Esophagus squamous epithelium (tissue), 5 donors: ENCODE measurements at regions not wholly inside any gene's neighbourhood (a gene's known extent, or its start where the extent isn't known, plus 50 kb on each side); places are given as distances from the start of the nearest gene placed in this dataset.

Experiments used
- DNase-seq: peaks from one replicate; lab custom pipeline; 2025; lab: John Stamatoyannopoulos, UW
- H3K27ac ChIP-seq, 4 donors: fragments of 200-600 bp; sonication (generic); one replicate each; pipeline ENCODE4 v1.5.1; 2016 to 2019; ENCODE audit warnings: mild to moderate bottlenecking in 1 of 4
- H3K27me3 ChIP-seq, 4 donors: fragments of 200-600 bp; sonication (generic); 1 replicate in 3 of 4; 2 replicates in 1 of 4; pipeline versions ENCODE4 v1.5.1 to v1.6.0; 2017 to 2021; ENCODE audit warnings: antibody characterized with exemption in 1 of 4
- H3K36me3 ChIP-seq, 3 donors: fragments of 200-600 bp; sonication (generic); one replicate each; pipeline ENCODE4 v1.5.1; 2016 to 2019
- H3K4me1 ChIP-seq, 3 donors: fragments of 200-600 bp; sonication (generic); one replicate each; pipeline ENCODE4 v1.5.1; 2017 to 2019
- H3K4me3 ChIP-seq, 4 donors: fragments of 200-600 bp; sonication (generic); 1 replicate in 3 of 4; 2 replicates in 1 of 4; pipeline ENCODE4 v1.5.1; 2016 to 2019; ENCODE audit warnings: mild to moderate bottlenecking in 2 of 4, moderate library complexity in 1 of 4
- H3K9me3 ChIP-seq, 3 donors: fragments of 200-600 bp; sonication (generic); one replicate each; pipeline ENCODE4 v1.5.1; 2016 to 2019
- CTCF ChIP-seq, 6 experiments: fragments of 450-650 bp in 4 of 6; fragments of 200-600 bp in 2 of 6; sonication (generic) in 2 of 6; IDR thresholded peaks; one replicate each; pipeline ENCODE4 v1.5.1; 2016 to 2019; ENCODE audit warnings: antibody characterized with exemption in 6 of 6, mild to moderate bottlenecking in 4 of 6, moderate library complexity in 4 of 6
- POLR2A ChIP-seq, 4 donors: fragments of 450-650 bp; IDR thresholded peaks; one replicate each; pipeline ENCODE4 v1.6.1; 2017; ENCODE audit warnings: antibody characterized with exemption in 4 of 4, mild to moderate bottlenecking in 4 of 4, moderate library complexity in 3 of 4
- WGBS, 2 donors: methylation state at CpG; one replicate each; pipeline ENCODE4 v1.1.5; 2018; 5-methylcytosine and 5-hydroxymethylcytosine counted together
- intact Hi-C: fragments of 100-400 bp; cut with DNase I; formaldehyde crosslinking; loops from one replicate; pipeline ENCODE4 v1.15.0; 2022
- donor health status: DM: yes; HTN: yes; CAD: no.

- no peaks in the 10 kb centered on the region for H3K36me3 ChIP-seq
- H3K9me3 ChIP-seq: no peaks in the 10 kb centered on the region
- no peak overlapping the region for H3K27ac ChIP-seq
- H3K27me3 ChIP-seq: no peaks in the 10 kb centered on the region
- 90 to 98% methylated on average over 22 to 26 of the region's 33 CpGs for WGBS, 2 donors
- no peak for DNase-seq
- no peak overlapping the region for H3K4me3 ChIP-seq
- no peaks in the 10 kb centered on the region for H3K4me1 ChIP-seq
- intact Hi-C loops: loop anchor here (10.0 kb wide), 1 partner anchor 146 kb away; no protein-coding TSS in a partner anchor
- TF ChIP-seq POLR2A (IDR thresholded peaks at IDR 0.05) (no peak), CTCF (IDR thresholded peaks at IDR 0.05) (no peak)
These were observed 214.1 kb upstream of the NANOGP8 start for GRCh38 chr15:35299059-35299735.

DNA sequence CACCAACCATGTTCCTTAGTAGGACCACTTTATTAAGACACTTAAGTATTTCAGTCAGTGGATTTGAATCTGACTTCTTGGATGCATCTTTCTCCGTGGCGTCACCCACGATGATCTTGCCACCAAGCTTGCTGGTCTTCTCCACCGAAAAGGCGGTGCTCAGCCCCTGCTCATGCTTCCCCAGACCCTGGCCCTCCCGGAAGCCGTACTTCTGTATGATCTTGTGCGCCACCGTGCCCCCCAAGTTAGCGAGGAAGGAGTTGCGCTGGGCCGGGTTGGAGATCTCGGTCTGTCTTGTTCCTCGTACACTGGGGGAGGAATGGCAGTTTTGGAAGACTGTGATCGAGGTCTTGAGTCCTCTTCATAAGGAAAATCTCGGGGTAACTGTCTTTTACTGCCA is 213.4 kb upstream of the NANOGP8 start:
- intact Hi-C loops: loop anchor here (10.0 kb wide), 1 partner anchor 146 kb away; no protein-coding TSS in a partner anchor
- Histone ChIP-seq H3K36me3 (no peaks in the 10 kb centered on the region), H3K4me1 (no peaks in the 10 kb centered on the region), H3K4me3 (no peak overlapping the region), H3K27ac (no peak overlapping the region), H3K27me3 (no peaks in the 10 kb centered on the region), H3K9me3 (no peaks in the 10 kb centered on the region)
- no peak for TF ChIP-seq CTCF (IDR thresholded peaks at IDR 0.05)
- no peak for TF ChIP-seq POLR2A (IDR thresholded peaks at IDR 0.05)
- no peak for DNase-seq
- WGBS, 2 donors: 91 to 93% methylated on average over 11 to 15 of the region's 16 CpGs

DNA sequence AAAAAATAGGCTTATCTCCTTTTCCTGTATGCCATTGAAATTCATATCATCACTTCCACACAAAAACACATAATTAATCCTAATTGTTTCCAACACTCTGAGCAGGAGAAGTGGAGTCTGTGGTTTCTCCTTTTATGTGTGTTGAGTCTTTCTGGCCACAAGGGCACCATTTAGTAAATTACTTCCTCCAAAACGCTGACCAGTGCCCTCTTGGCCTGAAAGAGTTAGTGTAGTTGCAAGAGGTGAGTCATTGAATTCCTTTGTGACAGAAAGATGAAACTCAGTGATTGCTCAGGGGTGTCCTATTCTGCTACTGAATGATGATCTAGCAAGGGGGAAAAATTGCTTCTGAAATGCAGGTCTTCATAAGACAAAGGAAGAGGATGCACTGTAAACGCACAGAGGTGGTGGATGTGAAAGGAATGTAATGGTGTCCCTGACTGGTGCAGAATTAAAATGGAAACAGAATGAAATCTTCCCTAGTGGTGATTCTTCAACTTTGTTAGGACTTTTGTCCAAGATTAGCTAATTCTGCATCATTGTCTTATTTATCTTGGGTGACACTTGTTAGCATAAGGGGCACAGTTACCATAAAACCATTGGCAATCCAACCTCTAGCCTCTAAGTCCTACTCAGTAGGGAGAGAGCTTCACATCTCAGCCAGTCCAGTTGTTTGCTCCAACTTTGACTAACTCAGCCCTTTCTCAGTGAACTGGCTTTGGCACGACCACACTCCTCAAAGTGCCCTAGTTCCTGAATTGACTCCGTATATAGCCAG is 208.4 kb upstream of the NANOGP8 start:
- H3K4me3 ChIP-seq: no peak overlapping the region
- no peak overlapping the region for H3K27ac ChIP-seq
- TF ChIP-seq CTCF (IDR thresholded peaks at IDR 0.05): peak in 1 of 6 experiments; percentile 22
- TF ChIP-seq POLR2A (IDR thresholded peaks at IDR 0.05): no peak
- H3K9me3 ChIP-seq: no peaks in the 10 kb centered on the region
- no peaks in the 10 kb centered on the region for H3K27me3 ChIP-seq
- intact Hi-C loops: loop anchor here (10.0 kb wide), 1 partner anchor 151 kb away; no protein-coding TSS in a partner anchor
- 62 to 66% methylated on average over 4 of the region's 4 CpGs for WGBS, 2 donors
- H3K4me1 ChIP-seq: peaks cover 0 to 12% (median 0%) of the 10 kb centered on the region in 3 donors
- H3K36me3 ChIP-seq: no peaks in the 10 kb centered on the region
- DNase-seq: no peak

- Histone ChIP-seq H3K4me1 (peaks cover 0 to 12% (median 0%) of the 10 kb centered on the region in 3 donors), H3K27me3 (no peaks in the 10 kb centered on the region), H3K4me3 (no peak overlapping the region), H3K9me3 (no peaks in the 10 kb centered on the region), H3K36me3 (no peaks in the 10 kb centered on the region), H3K27ac (no peak overlapping the region)
- intact Hi-C loops: loop anchor here (10.0 kb wide), 1 partner anchor 154 kb away; no protein-coding TSS in a partner anchor
- WGBS, 2 donors: 72 to 79% methylated on average over 5 of the region's 5 CpGs
- no peak for TF ChIP-seq POLR2A (IDR thresholded peaks at IDR 0.05)
- TF ChIP-seq CTCF (IDR thresholded peaks at IDR 0.05): no peak
- no peak for DNase-seq
These were observed 205.2 kb upstream of the NANOGP8 start for GRCh38 chr15:35290301-35290721.
